Keratinocyte (primary cell): ENCODE measurements at regions not wholly inside any gene's neighbourhood (a gene's known extent, or its start where the extent isn't known, plus 50 kb on each side); places are given as distances from the start of the nearest gene placed in this dataset.

Source experiments
- DNase-seq: peaks from one replicate; pipeline ENCODE4 v3.0.0-alpha.2; 2011; ENCODE audit warnings: low read depth, missing footprints, low spot score
- FAIRE-seq: peaks from 2 replicates; lab custom pipeline; 2011; peaks lifted over from hg19 to GRCh38; lab: Jason Lieb, UNC
- H2AFZ ChIP-seq: 2 replicates; pipeline ENCODE4 v1.6.0; 2012; ENCODE audit warnings: low read length, control low read depth, inconsistent platforms; ENCODE audit not compliant: control insufficient read depth
- H3K27ac ChIP-seq: 2 replicates; pipeline ENCODE4 v1.5.1; 2011; ENCODE audit warnings: low read length; ENCODE audit not compliant: control insufficient read depth, insufficient read depth
- H3K27me3 ChIP-seq: 3 replicates; pipeline ENCODE4 v1.6.0; 2011; ENCODE audit warnings: low read length; ENCODE audit not compliant: control insufficient read depth, insufficient read depth; ENCODE audit errors: extremely low read depth
- H3K36me3 ChIP-seq, 2 experiments: 2 replicates in 1 of 2; 3 replicates in 1 of 2; pipeline ENCODE4 v1.5.1; 2011; ENCODE audit warnings: low read length in 2 of 2, mild to moderate bottlenecking in 1 of 2; ENCODE audit not compliant: control insufficient read depth in 2 of 2, insufficient read depth in 2 of 2; ENCODE audit errors: extremely low read depth in 1 of 2
- H3K4me1 ChIP-seq: 3 replicates; pipeline ENCODE4 v1.5.1; 2011; ENCODE audit warnings: low read length; ENCODE audit not compliant: control insufficient read depth, insufficient read depth; ENCODE audit errors: extremely low read depth
- H3K4me2 ChIP-seq: 3 replicates; pipeline ENCODE4 v1.6.0; 2011; ENCODE audit warnings: low read depth, low read length; ENCODE audit not compliant: control insufficient read depth, insufficient read depth; ENCODE audit errors: extremely low read depth
- H3K4me3 ChIP-seq, 3 experiments: fragments of 200-600 bp in 1 of 3; sonication (generic) in 1 of 3; 2 replicates in 2 of 3; 3 replicates in 1 of 3; pipeline ENCODE4 v1.5.1; 2011 to 2016; ENCODE audit warnings: low read length in 3 of 3, mild to moderate bottlenecking in 3 of 3, control low read depth in 2 of 3, inconsistent platforms in 1 of 3, low read depth in 1 of 3, mixed read lengths in 1 of 3, mixed run types in 1 of 3, moderate library complexity in 1 of 3; ENCODE audit not compliant: control insufficient read depth in 2 of 3, insufficient read depth in 2 of 3; ENCODE audit errors: extremely low read depth in 1 of 3
- H3K79me2 ChIP-seq: 2 replicates; pipeline ENCODE4 v1.6.0; 2012; ENCODE audit warnings: low read length; ENCODE audit not compliant: control insufficient read depth, insufficient read depth
- H3K9ac ChIP-seq: 3 replicates; pipeline ENCODE4 v1.6.0; 2011; ENCODE audit warnings: low read length; ENCODE audit not compliant: control insufficient read depth, insufficient read depth; ENCODE audit errors: extremely low read depth
- H3K9me1 ChIP-seq: 3 replicates; pipeline ENCODE4 v1.6.0; 2011; ENCODE audit warnings: low read length; ENCODE audit not compliant: control insufficient read depth, insufficient read depth; ENCODE audit errors: extremely low read depth
- H3K9me3 ChIP-seq: 2 replicates; pipeline ENCODE4 v1.5.1; 2012; ENCODE audit warnings: low read depth, low read length; ENCODE audit not compliant: control insufficient read depth
- H4K20me1 ChIP-seq: 3 replicates; pipeline ENCODE4 v1.6.0; 2011; ENCODE audit warnings: low read length; ENCODE audit not compliant: control insufficient read depth, insufficient read depth; ENCODE audit errors: extremely low read depth
- CTCF ChIP-seq, 3 experiments: IDR thresholded peaks in 1 of 3; conservative IDR thresholded peaks in 1 of 3; optimal IDR thresholded peaks in 1 of 3; 2 replicates in 2 of 3; 3 replicates in 1 of 3; pipeline versions ENCODE3 to v1.5.1; 2011; ENCODE audit warnings: low read length in 3 of 3, mild to moderate bottlenecking in 3 of 3, moderate library complexity in 2 of 3, control low read depth in 1 of 3, inconsistent platforms in 1 of 3; ENCODE audit not compliant: insufficient read depth in 2 of 3; ENCODE audit errors: extremely low read depth in 1 of 3
- EZH2 ChIP-seq: IDR thresholded peaks from one replicate; pipeline ENCODE4 v1.6.1; 2012; ENCODE audit warnings: inconsistent platforms, mild to moderate bottlenecking, low read length, moderate library complexity
- dilution Hi-C: fragments of 300-500 bp; cut with MboI; formaldehyde crosslinking; loops from one replicate; pipeline ENCODE4 v1.7.0; 2020; ENCODE audit warnings: low sequenced_read_pairs; ENCODE audit not compliant: extremely low pct_ligation_motif_present

- Histone ChIP-seq H3K9ac (no peak overlapping the region), H3K27me3 (peaks cover 27% of the 10 kb centered on the region), H3K27ac (no peak overlapping the region), H3K36me3 (no peaks in the 10 kb centered on the region), H3K4me1 (no peaks in the 10 kb centered on the region), H3K9me1 (no peaks in the 10 kb centered on the region), H3K4me2 (no peak overlapping the region), H3K9me3 (no peaks in the 10 kb centered on the region), H3K4me3 (no peak overlapping the region), H2AFZ (no peak overlapping the region), H4K20me1 (no peaks in the 10 kb centered on the region), H3K79me2 (no peaks in the 10 kb centered on the region)
- DNase-seq (no peak), FAIRE-seq (no peak)
- TF ChIP-seq EZH2: no peak
- no peak for TF ChIP-seq CTCF (optimal IDR thresholded peaks at IDR 0.05 in 1 of 3, IDR thresholded peaks at IDR 0.05 in 1 of 3, conservative IDR thresholded peaks at IDR 0.05 in 1 of 3; ENCODE audit: extremely low read depth in 1 of 3, insufficient read depth in 2 of 3, low read length in 3 of 3)
- dilution Hi-C loops: no loop called here
Observed at GRCh38 chr17:45689451-45689850, 94.7 kb upstream of the CRHR1 start.

- Histone ChIP-seq H3K4me2 (no peak overlapping the region), H3K27me3 (peaks cover 27% of the 10 kb centered on the region), H3K4me1 (no peaks in the 10 kb centered on the region), H3K79me2 (no peaks in the 10 kb centered on the region), H2AFZ (no peak overlapping the region), H3K9me1 (no peaks in the 10 kb centered on the region), H3K4me3 (no peak overlapping the region), H4K20me1 (no peaks in the 10 kb centered on the region), H3K36me3 (no peaks in the 10 kb centered on the region), H3K27ac (no peak overlapping the region), H3K9ac (no peak overlapping the region), H3K9me3 (no peaks in the 10 kb centered on the region)
- DNase-seq (no peak), FAIRE-seq (no peak)
- TF ChIP-seq CTCF (optimal IDR thresholded peaks at IDR 0.05 in 1 of 3, IDR thresholded peaks at IDR 0.05 in 1 of 3, conservative IDR thresholded peaks at IDR 0.05 in 1 of 3; ENCODE audit: extremely low read depth in 1 of 3, insufficient read depth in 2 of 3, low read length in 3 of 3) (no peak), EZH2 (no peak)
- dilution Hi-C loops: no loop called here
Observed at GRCh38 chr17:45690625-45691275, 93.4 kb upstream of the CRHR1 start.
